HCT116 (cell line): ENCODE measurements at regions not wholly inside any gene's neighbourhood (a gene's known extent, or its start where the extent isn't known, plus 50 kb on each side); places are given as distances from the start of the nearest gene placed in this dataset.

Experiments
- ATAC-seq: fragments of 200-7000 bp; cut with Tn5 transposase; 2 replicates; pipeline ENCODE4 v1.9.1; 2020; ENCODE audit warnings: mild to moderate bottlenecking, moderate library complexity
- BruUV-seq: library from RNA; stranded (reverse); fragments of 400-500 nt; replicated peaks from 2 replicates; lab custom pipeline; 2021; lab: Mats Ljungman, UMichigan
- CTCF ChIA-PET: fragments of 300-600 bp; sonication (Branson Sonifier 250); formaldehyde crosslinking; loops from one replicate; lab custom pipeline; 2021; ENCODE audit warnings: antibody characterized with exemption; lab: Charles Lee
- POLR2A ChIA-PET: fragments of 300-600, 350-600 bp; sonication (Branson Sonifier 250); formaldehyde crosslinking; loops from one replicate; lab custom pipeline; 2021; ENCODE audit warnings: antibody characterized with exemption; lab: Charles Lee
- RAD21 ChIA-PET, 2 experiments: fragments of 300-600 bp; sonication (Branson Sonifier 250); formaldehyde crosslinking; loops; one replicate each; lab custom pipeline; 2023; ENCODE audit warnings: low total read pairs in 2 of 2; ENCODE audit not compliant: uncharacterized antibody in 2 of 2, unreplicated experiment in 2 of 2, low non-redundant PET in 1 of 2; lab: Charles Lee
- DNase-seq: peaks from one replicate; pipeline ENCODE4 v3.0.0-alpha.2; 2010; ENCODE audit warnings: low read depth, low spot score
- H2AFZ ChIP-seq: fragments of 200-600 bp; shearing (Covaris generic), sonication (generic); 2 replicates; pipeline ENCODE4 v1.6.1; 2017; ENCODE audit warnings: low read depth, mixed run types, mixed read lengths, antibody characterized with exemption, low read length; ENCODE audit not compliant: poor library complexity, severe bottlenecking
- H3K27ac ChIP-seq: 2 replicates; pipeline ENCODE4 v1.5.1; 2012; ENCODE audit warnings: low read depth, low read length
- H3K27me3 ChIP-seq: fragments of 200-600 bp; sonication (generic); 2 replicates; pipeline ENCODE4 v1.6.1; 2016; ENCODE audit warnings: mixed run types, low read length, mixed read lengths; ENCODE audit not compliant: insufficient read depth
- H3K36me3 ChIP-seq, 2 experiments: fragments of 200-500 bp in 1 of 2; fragments of 200-600 bp in 1 of 2; sonication (Bioruptor generic) in 1 of 2; sonication (generic) in 1 of 2; 2 replicates each; pipeline versions ENCODE4 v1.5.1 to v1.6.1; 2014 to 2016; ENCODE audit warnings: low read length in 2 of 2, inconsistent platforms in 1 of 2, mixed read lengths in 1 of 2, mixed run types in 1 of 2; ENCODE audit not compliant: insufficient read depth in 2 of 2, control insufficient read depth in 1 of 2
- H3K4me1 ChIP-seq, 2 experiments: fragments of 200-600 bp in 1 of 2; sonication (generic) in 1 of 2; 2 replicates each; pipeline versions ENCODE4 v1.5.1 to v1.6.1; 2012 to 2017; ENCODE audit warnings: low read length in 2 of 2, inconsistent platforms in 1 of 2, mild to moderate bottlenecking in 1 of 2, mixed read lengths in 1 of 2, mixed run types in 1 of 2, moderate library complexity in 1 of 2; ENCODE audit not compliant: insufficient read depth in 2 of 2, control insufficient read depth in 1 of 2
- H3K4me2 ChIP-seq: fragments of 200-600 bp; sonication (generic); 2 replicates; pipeline ENCODE4 v1.6.1; 2017; ENCODE audit warnings: mixed run types, low read length, mixed read lengths
- H3K4me3 ChIP-seq, 2 experiments: fragments of 200-600 bp in 1 of 2; sonication (generic) in 1 of 2; replicated peaks in 1 of 2; 2 replicates each; pipeline ENCODE4 v1.5.1; 2011 to 2016; ENCODE audit warnings: low read length in 2 of 2, control low read depth in 1 of 2, low read depth in 1 of 2, mild to moderate bottlenecking in 1 of 2, mixed read lengths in 1 of 2, mixed run types in 1 of 2
- H3K79me2 ChIP-seq: fragments of 200-600 bp; sonication (generic); 2 replicates; pipeline ENCODE4 v1.6.1; 2017; ENCODE audit warnings: mild to moderate bottlenecking, mixed run types, low read length, moderate library complexity, mixed read lengths; ENCODE audit not compliant: insufficient read depth
- H3K9ac ChIP-seq: fragments of 200-600 bp; sonication (generic); 2 replicates; pipeline ENCODE4 v1.6.1; 2016; ENCODE audit warnings: low read length, mixed read lengths
- H3K9me2 ChIP-seq: fragments of 200-600 bp; sonication (generic), shearing (Covaris generic); 2 replicates; pipeline ENCODE4 v1.6.1; 2017; ENCODE audit warnings: mixed run types, mild to moderate bottlenecking, moderate library complexity; ENCODE audit not compliant: insufficient read depth
- H3K9me3 ChIP-seq, 2 experiments: fragments of 200-500 bp in 1 of 2; fragments of 200-600 bp in 1 of 2; sonication (Bioruptor generic) in 1 of 2; sonication (generic) in 1 of 2; 2 replicates each; pipeline ENCODE4 v1.6.1; 2014 to 2017; ENCODE audit warnings: low read length in 2 of 2, mixed read lengths in 2 of 2, inconsistent platforms in 1 of 2, low read depth in 1 of 2, mild to moderate bottlenecking in 1 of 2, mixed run types in 1 of 2, moderate library complexity in 1 of 2; ENCODE audit not compliant: control insufficient read depth in 1 of 2, insufficient read depth in 1 of 2
- H4K20me1 ChIP-seq: fragments of 200-600 bp; sonication (generic), shearing (Covaris generic); 2 replicates; pipeline ENCODE4 v1.6.1; 2017; ENCODE audit warnings: mixed run types, mild to moderate bottlenecking, moderate library complexity; ENCODE audit not compliant: insufficient read depth
- ATF3 ChIP-seq: IDR thresholded peaks from 2 replicates; pipeline ENCODE4 v1.6.1; 2012
- CBX3 ChIP-seq: IDR thresholded peaks from 2 replicates; pipeline ENCODE4 v1.6.1; 2012; ENCODE audit warnings: low read depth
- EGR1 ChIP-seq: IDR thresholded peaks from 2 replicates; pipeline ENCODE4 v1.6.1; 2012; ENCODE audit warnings: low read depth
- EZH2 ChIP-seq: fragments of 200-600 bp; sonication (generic); IDR thresholded peaks from 2 replicates; pipeline ENCODE4 v1.6.1; 2017; ENCODE audit warnings: antibody characterized with exemption, mixed run types
- MAX ChIP-seq: IDR thresholded peaks from 2 replicates; pipeline ENCODE4 v1.6.1; 2012
- POLR2A ChIP-seq: IDR thresholded peaks from 2 replicates; pipeline ENCODE4 v1.7.0; 2011; ENCODE audit warnings: borderline replicate concordance; ENCODE audit not compliant: insufficient read depth, insufficient read length; ENCODE audit errors: extremely low read depth
- RAD21 ChIP-seq: IDR thresholded peaks from 2 replicates; pipeline ENCODE4 v1.6.1; 2012; ENCODE audit warnings: low read depth, mild to moderate bottlenecking
- SIN3A ChIP-seq: IDR thresholded peaks from 2 replicates; pipeline ENCODE4 v1.6.1; 2012; ENCODE audit warnings: low read depth
- SP1 ChIP-seq: IDR thresholded peaks from 2 replicates; pipeline ENCODE4 v1.6.1; 2012; ENCODE audit warnings: low read depth
- SRF ChIP-seq: IDR thresholded peaks from 2 replicates; pipeline ENCODE4 v1.6.1; 2012; ENCODE audit warnings: low read depth
- TCF7L2 ChIP-seq: IDR thresholded peaks from 2 replicates; pipeline ENCODE4 v1.7.0; 2011; ENCODE audit warnings: borderline replicate concordance, inconsistent platforms; ENCODE audit not compliant: insufficient read depth, insufficient read length; ENCODE audit errors: extremely low read depth
- YY1 ChIP-seq: IDR thresholded peaks from 2 replicates; pipeline ENCODE4 v1.6.1; 2011; ENCODE audit warnings: low read length, low read depth, moderate library complexity, mild to moderate bottlenecking; ENCODE audit not compliant: insufficient replicate concordance; ENCODE audit errors: extremely low read depth
- ZBTB33 ChIP-seq: IDR thresholded peaks from 2 replicates; pipeline ENCODE4 v1.6.1; 2011; ENCODE audit warnings: mild to moderate bottlenecking, low read length, moderate library complexity; ENCODE audit not compliant: insufficient replicate concordance; ENCODE audit errors: extremely low read depth
- ZFX ChIP-seq: fragments of 450-650 bp; IDR thresholded peaks from 2 replicates; pipeline ENCODE4 v1.6.1; 2017
- intact Hi-C: fragments of 100-400 bp; cut with micrococcal nuclease; formaldehyde crosslinking; loops from 2 replicates; pipeline ENCODE4 v1.10.0; 2022

GRCh38 chr15:96599268-96599667 is 268.8 kb downstream of the NR2F2 start:
- no peak for TF ChIP-seq POLR2A
- no peak for TF ChIP-seq SP1
- no peak for TF ChIP-seq YY1
- no peak for TF ChIP-seq ZFX
- no peak for TF ChIP-seq RAD21
- TF ChIP-seq TCF7L2: no peak
- no peak for TF ChIP-seq MAX
- no peak for TF ChIP-seq EZH2
- no peak for TF ChIP-seq CBX3
- no peak for TF ChIP-seq EGR1
- TF ChIP-seq ZBTB33: no peak
- TF ChIP-seq SIN3A: no peak
- TF ChIP-seq ATF3: no peak
- no peak for TF ChIP-seq SRF
- H3K27ac ChIP-seq: no peak overlapping the region
- no peak overlapping the region for H2AFZ ChIP-seq
- no peaks in the 10 kb centered on the region for H3K9me2 ChIP-seq
- RAD21 ChIA-PET: no interaction called here
- no peaks in the 10 kb centered on the region for H3K79me2 ChIP-seq
- H3K27me3 ChIP-seq: peaks cover 37% of the 10 kb centered on the region
- H3K9me3 ChIP-seq: no peaks in the 10 kb centered on the region
- CTCF ChIA-PET: no interaction called here
- POLR2A ChIA-PET: no interaction called here
- DNase-seq: no peak
- no peaks in the 10 kb centered on the region for H4K20me1 ChIP-seq
- H3K36me3 ChIP-seq: no peaks in the 10 kb centered on the region
- no peak overlapping the region for H3K4me2 ChIP-seq
- H3K4me1 ChIP-seq: no peaks in the 10 kb centered on the region
- H3K9ac ChIP-seq: no peak overlapping the region
- BruUV-seq: no TSS peak
- no peak for ATAC-seq
- no peak overlapping the region for H3K4me3 ChIP-seq
- intact Hi-C loops: loop anchor here (10.0 kb wide), 1 partner anchor 636 kb away; no protein-coding TSS in a partner anchor
